ENCODE measurements at regions not wholly inside any gene's neighbourhood (a gene's known extent, or its start where the extent isn't known, plus 50 kb on each side); places are given as distances from the start of the nearest gene placed in this dataset.

GRCh38 chr14:87450193-87450592 lies 542.8 kb downstream of the GALC start:
- no peak for TF ChIP-seq POLR2A (IDR thresholded peaks at IDR 0.05; ENCODE audit: low read depth, low read length)
- TF ChIP-seq EZH2 (IDR thresholded peaks at IDR 0.05; ENCODE audit: borderline replicate concordance, low read depth, low read length, severe bottlenecking) = no peak
- no peak for TF ChIP-seq CTCF (IDR thresholded peaks at IDR 0.05; ENCODE audit: extremely low read depth in 1 of 2, insufficient read depth in 1 of 2, low read depth in 1 of 2, low read length in 2 of 2)
- TF ChIP-seq MAX (IDR thresholded peaks at IDR 0.05; ENCODE audit: insufficient read depth, insufficient read length) = no peak
- no peak for TF ChIP-seq MYC (IDR thresholded peaks at IDR 0.05; ENCODE audit: low read depth, low read length)
- TF ChIP-seq FOS (IDR thresholded peaks at IDR 0.05; ENCODE audit: borderline replicate concordance, insufficient read depth, low read length) = no peak
